Smooth muscle cell (in vitro differentiated cells): ENCODE measurements at regions not wholly inside any gene's neighbourhood (a gene's known extent, or its start where the extent isn't known, plus 50 kb on each side); places are given as distances from the start of the nearest gene placed in this dataset.

Source experiments
- DNase-seq: peaks from one replicate; lab custom pipeline; 2025; ENCODE audit not compliant: unreplicated experiment; lab: John Stamatoyannopoulos, UW
- H2AFZ ChIP-seq: fragments of 200-600 bp; sonication (generic); 2 replicates; pipeline ENCODE4 v1.6.0; 2016; ENCODE audit warnings: antibody characterized with exemption, low read depth, mild to moderate bottlenecking
- H3F3A ChIP-seq: fragments of 200-600 bp; sonication (generic); 2 replicates; pipeline ENCODE4 v1.6.0; 2017; ENCODE audit warnings: antibody characterized with exemption, low read depth
- H3K27ac ChIP-seq: fragments of 200-600 bp; sonication (generic); 2 replicates; pipeline ENCODE4 v1.5.1; 2016; ENCODE audit warnings: low read depth, mild to moderate bottlenecking
- H3K27me3 ChIP-seq: fragments of 200-600 bp; sonication (generic); 2 replicates; pipeline ENCODE4 v1.6.1; 2016; ENCODE audit warnings: low read depth, mild to moderate bottlenecking
- H3K36me3 ChIP-seq: fragments of 200-600 bp; sonication (generic); 2 replicates; pipeline ENCODE4 v1.5.1; 2016; ENCODE audit warnings: low read depth
- H3K4me1 ChIP-seq: fragments of 200-600 bp; sonication (generic); 2 replicates; pipeline ENCODE4 v1.5.1; 2016; ENCODE audit warnings: low read depth
- H3K4me2 ChIP-seq: fragments of 200-600 bp; sonication (generic); 2 replicates; pipeline ENCODE4 v1.6.0; 2016; ENCODE audit warnings: mild to moderate bottlenecking
- H3K4me3 ChIP-seq: fragments of 200-600 bp; sonication (generic); 2 replicates; pipeline ENCODE4 v1.5.1; 2016; ENCODE audit warnings: mild to moderate bottlenecking
- H3K79me2 ChIP-seq: fragments of 200-600 bp; sonication (generic); 2 replicates; pipeline ENCODE4 v1.6.0; 2016; ENCODE audit warnings: low read depth, mild to moderate bottlenecking
- H3K9ac ChIP-seq: fragments of 200-600 bp; sonication (generic); 2 replicates; pipeline ENCODE4 v1.6.0; 2016; ENCODE audit warnings: low read depth
- H3K9me3 ChIP-seq: fragments of 200-600 bp; sonication (generic); replicated peaks from 2 replicates; pipeline ENCODE4 v1.5.1; 2016; ENCODE audit warnings: low read depth
- H4K20me1 ChIP-seq: fragments of 200-600 bp; sonication (generic); 2 replicates; pipeline ENCODE4 v1.6.0; 2016; ENCODE audit warnings: low read depth
- CTCF ChIP-seq: fragments of 200-600 bp; sonication (generic); IDR thresholded peaks from 2 replicates; pipeline ENCODE4 v1.5.1; 2017; ENCODE audit warnings: borderline replicate concordance, mild to moderate bottlenecking, antibody characterized with exemption; ENCODE audit not compliant: insufficient read depth, poor library complexity, severe bottlenecking
- WGBS: methylation state at CpG from one replicate; pipeline ENCODE4 v1.1.7; 2016; ENCODE audit warnings: low lambda C conversion rate; 5-methylcytosine and 5-hydroxymethylcytosine counted together

- Histone ChIP-seq H2AFZ (no peak overlapping the region), H3K36me3 (no peaks in the 10 kb centered on the region), H3K27me3 (no peaks in the 10 kb centered on the region), H3K9me3 (no peaks in the 10 kb centered on the region), H3F3A (no peaks in the 10 kb centered on the region), H3K4me1 (no peaks in the 10 kb centered on the region), H4K20me1 (no peaks in the 10 kb centered on the region), H3K4me3 (no peak overlapping the region), H3K9ac (no peak overlapping the region), H3K79me2 (no peaks in the 10 kb centered on the region), H3K4me2 (no peak overlapping the region), H3K27ac (no peak overlapping the region)
- no peak for TF ChIP-seq CTCF
- no peak for DNase-seq
- 88% methylated on average over 2 of the region's 2 CpGs for WGBS
Observed at GRCh38 chr1:224801844-224802490, 127.5 kb upstream of the DNAH14 start.

- Histone ChIP-seq H3K36me3 (no peaks in the 10 kb centered on the region), H3K27ac (no peak overlapping the region), H3K4me1 (no peaks in the 10 kb centered on the region), H3K4me2 (no peak overlapping the region), H3K27me3 (no peaks in the 10 kb centered on the region), H3K4me3 (no peak overlapping the region), H3K9ac (no peak overlapping the region), H4K20me1 (no peaks in the 10 kb centered on the region), H3K79me2 (no peaks in the 10 kb centered on the region), H2AFZ (no peak overlapping the region), H3K9me3 (no peaks in the 10 kb centered on the region), H3F3A (no peaks in the 10 kb centered on the region)
- no peak for TF ChIP-seq CTCF
- DNase-seq, result no peak
- 86% methylated on average over 3 of the region's 3 CpGs for WGBS
Observed at GRCh38 chr1:224802617-224803016, 126.9 kb upstream of the DNAH14 start.

- no peak overlapping the region for H3K9ac ChIP-seq
- no peak overlapping the region for H2AFZ ChIP-seq
- H3K27me3 ChIP-seq, result no peaks in the 10 kb centered on the region
- no peak overlapping the region for H3K27ac ChIP-seq
- no peaks in the 10 kb centered on the region for H3K79me2 ChIP-seq
- no peaks in the 10 kb centered on the region for H3K4me1 ChIP-seq
- no peak for TF ChIP-seq CTCF
- H4K20me1 ChIP-seq, result no peaks in the 10 kb centered on the region
- H3K9me3 ChIP-seq, result no peaks in the 10 kb centered on the region
- H3K4me3 ChIP-seq, result no peak overlapping the region
- DNase-seq, result no peak
- no peaks in the 10 kb centered on the region for H3F3A ChIP-seq
- H3K36me3 ChIP-seq, result no peaks in the 10 kb centered on the region
- whole genome bisulfite sequencing, result 90% methylated on average over 3 of the region's 3 CpGs
- H3K4me2 ChIP-seq, result no peak overlapping the region
Observed at GRCh38 chr1:224804220-224804619, 125.3 kb upstream of the DNAH14 start.

GRCh38 chr1:224805889-224806288, 123.6 kb upstream of the DNAH14 start:
- H3K27ac ChIP-seq, result no peak overlapping the region
- no peaks in the 10 kb centered on the region for H3K36me3 ChIP-seq
- no peak for DNase-seq
- H3K27me3 ChIP-seq, result no peaks in the 10 kb centered on the region
- H3K4me2 ChIP-seq, result no peak overlapping the region
- H4K20me1 ChIP-seq, result no peaks in the 10 kb centered on the region
- H3K4me3 ChIP-seq, result no peak overlapping the region
- 88% methylated on average over 2 of the region's 2 CpGs for WGBS
- H3K9me3 ChIP-seq, result no peaks in the 10 kb centered on the region
- no peak overlapping the region for H2AFZ ChIP-seq
- H3F3A ChIP-seq, result no peaks in the 10 kb centered on the region
- H3K4me1 ChIP-seq, result no peaks in the 10 kb centered on the region
- H3K79me2 ChIP-seq, result no peaks in the 10 kb centered on the region
- H3K9ac ChIP-seq, result no peak overlapping the region
- no peak for TF ChIP-seq CTCF
